Lung microvascular endothelial cell (primary cell): ENCODE measurements at regions not wholly inside any gene's neighbourhood (a gene's known extent, or its start where the extent isn't known, plus 50 kb on each side); places are given as distances from the start of the nearest gene placed in this dataset.

Source experiments
- DNase-seq, 2 donors: peaks; one replicate each; pipeline versions ENCODE4 v3.0.0 to v3.0.0-alpha.2; 2010; ENCODE audit warnings: low read depth in 2 of 2

DNA sequence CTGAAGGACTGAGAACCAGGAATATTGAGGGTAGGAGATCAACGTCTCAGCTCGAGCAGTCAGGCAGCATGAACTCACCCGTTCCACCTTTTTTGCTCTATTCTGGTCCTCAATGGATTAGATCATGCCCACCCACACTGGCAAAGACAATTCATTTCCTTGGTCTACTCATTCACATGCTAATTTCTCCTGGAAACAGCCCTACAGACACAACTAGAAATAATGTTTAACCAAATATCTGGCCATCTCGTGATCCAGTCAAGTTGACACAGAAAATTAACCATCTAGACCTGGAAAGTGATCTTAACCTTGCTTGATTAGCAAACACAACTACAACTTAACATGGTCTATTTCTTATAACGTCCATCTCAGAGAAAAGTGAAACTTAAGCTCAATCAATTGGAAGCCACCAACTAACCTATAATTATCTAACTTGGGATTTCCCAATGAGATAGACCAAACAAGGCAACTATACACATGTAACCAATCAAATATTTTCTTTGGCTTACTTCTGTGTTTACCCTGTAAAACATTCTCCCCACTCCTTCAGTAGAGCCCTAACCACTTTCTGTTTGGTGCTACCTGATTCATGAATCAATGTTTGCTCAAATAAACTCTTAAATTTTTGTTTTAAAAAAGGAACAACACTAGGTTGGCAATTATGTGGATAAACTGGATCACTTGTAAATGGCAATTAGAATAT, 69.7 kb upstream of the MAMLD1 start:
- DNase-seq, result no peak

DNA sequence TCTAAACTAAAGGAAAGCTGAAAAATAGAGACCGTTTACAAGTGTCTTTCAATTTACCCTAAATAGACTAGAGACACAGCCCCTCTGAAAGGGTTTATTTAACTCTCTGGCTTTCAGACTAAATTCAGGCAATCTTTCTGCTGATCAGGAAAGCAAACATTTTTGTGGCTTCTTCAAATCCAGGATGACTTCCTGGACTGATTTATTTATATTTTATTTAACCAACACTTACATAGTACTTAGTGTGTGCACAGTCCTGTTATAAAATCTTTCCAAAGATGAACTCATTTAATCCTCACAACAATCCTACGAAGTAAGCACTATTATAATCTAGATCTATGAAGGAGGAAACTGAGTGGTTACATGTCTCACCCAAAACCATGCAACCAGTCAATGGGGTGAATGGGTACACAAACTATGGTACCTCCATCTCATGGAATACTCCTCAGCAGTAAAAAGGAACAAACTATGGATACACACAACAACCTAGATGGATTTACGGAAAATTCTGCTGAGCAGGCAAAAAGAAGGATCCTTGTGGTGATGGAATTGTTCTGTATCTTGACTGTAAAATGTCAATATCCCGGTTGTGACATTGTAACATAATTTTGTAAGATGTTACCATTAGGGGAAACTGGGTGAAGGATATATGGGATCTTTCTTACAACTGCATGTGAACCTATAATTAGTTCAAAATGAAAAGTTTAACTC, 64.1 kb upstream of the MAMLD1 start:
- no peak for DNase-seq

DNA sequence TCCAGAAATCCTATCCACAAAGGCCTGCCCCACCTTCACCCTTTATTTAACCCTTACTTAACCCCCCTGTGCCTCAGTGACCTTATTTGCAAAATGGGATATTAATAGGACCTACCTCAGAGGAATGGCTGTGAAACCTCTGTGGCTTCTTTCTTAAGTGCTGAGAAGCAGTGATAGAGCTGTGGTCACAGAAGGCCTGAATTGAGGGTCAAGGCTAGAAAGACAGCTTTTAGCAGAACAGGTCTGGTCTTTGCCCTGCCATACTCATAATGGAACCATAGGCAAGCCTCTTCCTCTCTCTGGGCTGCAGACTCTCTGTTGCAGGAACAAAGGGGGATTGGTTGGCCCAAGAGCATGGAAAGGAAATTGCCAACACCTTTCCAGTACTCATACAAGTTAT, 63.5 kb upstream of the MAMLD1 start:
- no peak for DNase-seq

DNA sequence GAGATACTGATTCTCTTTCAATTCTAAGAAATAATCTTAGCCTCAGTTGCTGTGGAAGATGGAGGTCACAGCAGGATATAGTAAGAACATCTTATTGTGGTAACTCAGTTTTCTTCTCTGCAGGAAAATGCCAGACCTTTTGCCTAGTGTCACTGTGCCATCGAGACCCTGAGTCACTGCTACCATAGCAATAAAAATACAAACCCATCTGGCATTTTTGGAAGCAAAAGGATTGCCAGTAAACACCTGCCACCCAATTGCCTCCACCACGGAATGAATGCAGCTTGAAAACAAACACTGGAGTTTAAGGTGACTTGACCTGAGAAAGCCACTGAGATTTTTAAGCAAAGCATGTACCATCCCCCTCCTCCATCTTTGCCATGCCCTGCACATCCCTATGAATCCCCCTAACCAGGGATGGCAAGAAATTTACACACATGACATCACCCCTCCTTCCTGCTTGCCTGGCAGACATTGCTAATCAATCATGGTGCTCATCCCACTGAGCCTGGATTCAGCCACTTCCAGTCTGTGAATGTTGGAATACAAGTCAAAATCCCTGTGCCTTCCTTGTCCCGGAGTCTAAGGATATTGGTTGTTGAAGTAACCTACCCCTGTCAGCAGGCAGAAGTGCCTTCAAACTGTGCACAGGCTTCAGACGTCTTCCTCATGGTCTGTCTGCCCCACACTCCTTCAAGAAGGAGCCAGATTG, 59.6 kb upstream of the MAMLD1 start:
- no peak for DNase-seq

DNA sequence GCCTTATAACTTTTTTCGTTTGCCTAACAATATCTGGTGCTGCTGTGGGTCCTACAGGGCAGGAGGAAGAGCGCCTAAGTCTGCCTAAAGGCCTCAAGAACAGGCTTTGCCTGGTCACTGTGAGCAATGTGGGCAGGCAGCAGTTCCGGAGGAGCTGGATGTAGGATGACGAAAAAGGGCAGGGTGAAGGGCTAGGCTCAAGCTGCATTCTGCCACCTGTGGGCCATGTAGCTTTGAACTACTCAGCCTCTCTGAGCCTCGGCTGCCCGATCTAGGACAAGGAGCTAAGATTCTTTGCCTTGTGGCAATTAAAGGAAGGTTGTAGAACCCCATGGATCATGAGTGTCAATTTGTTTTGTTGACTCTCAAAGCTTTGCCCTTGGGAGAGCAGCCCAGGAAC, 57.1 kb upstream of the MAMLD1 start:
- no peak for DNase-seq

DNA sequence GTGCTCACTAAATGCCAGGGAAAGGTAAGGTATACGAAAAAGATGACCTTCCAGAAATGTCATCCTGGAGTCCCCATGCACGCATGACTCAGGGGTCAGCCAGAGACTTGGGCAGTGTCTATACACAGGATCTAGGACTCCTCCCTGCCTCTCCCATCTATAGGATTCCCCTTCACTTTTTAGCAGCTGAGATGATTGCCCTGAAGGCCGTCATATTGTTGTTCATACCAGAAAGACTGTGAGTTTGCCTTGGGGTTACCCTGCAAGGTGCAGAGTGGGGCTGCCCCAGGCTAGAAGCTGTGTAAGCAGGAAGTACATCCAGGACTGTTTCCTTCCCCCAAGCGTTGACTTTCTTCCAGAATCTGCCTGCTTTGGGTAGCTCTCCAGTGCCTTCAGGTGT, 55.1 kb upstream of the MAMLD1 start:
- DNase-seq, result no peak

DNA sequence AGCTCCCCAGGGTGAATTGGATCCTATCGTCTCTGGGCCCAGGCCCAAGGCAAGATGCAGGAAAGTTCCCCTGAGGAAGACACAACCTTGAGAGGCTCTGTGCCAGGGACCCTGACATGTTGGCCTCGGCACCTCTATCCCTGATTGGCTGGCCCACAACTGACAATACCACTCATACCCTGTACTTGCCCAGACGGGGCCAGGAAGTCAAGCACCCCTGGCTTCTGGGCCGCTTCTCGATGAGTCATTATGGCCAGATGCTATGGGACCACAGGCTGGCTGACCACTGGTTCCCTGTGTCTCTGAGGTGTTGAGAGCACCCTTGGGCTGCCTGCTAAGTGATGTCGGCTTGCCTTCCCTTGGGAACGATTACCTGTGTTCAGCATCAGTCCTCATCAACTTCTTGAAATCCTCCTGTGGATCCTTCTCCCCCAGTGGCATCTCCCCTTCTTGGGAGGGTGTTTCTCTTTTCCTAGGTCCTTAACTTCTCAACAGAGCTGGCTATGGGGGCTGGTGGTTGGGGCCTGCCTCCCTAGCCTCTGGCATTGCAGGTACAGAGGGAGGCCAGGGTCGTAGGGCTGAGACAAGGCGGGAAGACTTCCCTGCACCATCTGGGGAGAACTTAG, 54.5 kb upstream of the MAMLD1 start:
- no peak for DNase-seq

DNA sequence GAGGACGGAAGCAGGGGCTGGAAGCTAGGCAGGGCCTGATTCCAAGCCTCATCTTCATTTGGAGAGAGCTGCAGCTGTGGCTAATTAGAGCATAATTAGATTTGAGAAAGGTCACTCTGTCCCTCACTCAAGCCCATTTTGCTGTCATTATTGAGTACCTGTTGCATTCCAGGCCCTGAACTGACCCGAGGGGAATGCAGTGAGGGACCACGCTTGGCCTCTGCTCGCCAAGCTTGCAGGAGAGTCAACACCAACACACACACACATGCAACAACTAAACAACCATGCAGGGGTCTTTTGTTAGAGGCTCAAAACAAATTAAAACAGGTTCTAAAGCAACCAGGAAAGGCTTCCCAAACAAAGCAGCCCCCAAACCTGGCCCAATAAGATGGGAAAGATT, 52.7 kb upstream of the MAMLD1 start:
- DNase-seq, result no peak

DNA sequence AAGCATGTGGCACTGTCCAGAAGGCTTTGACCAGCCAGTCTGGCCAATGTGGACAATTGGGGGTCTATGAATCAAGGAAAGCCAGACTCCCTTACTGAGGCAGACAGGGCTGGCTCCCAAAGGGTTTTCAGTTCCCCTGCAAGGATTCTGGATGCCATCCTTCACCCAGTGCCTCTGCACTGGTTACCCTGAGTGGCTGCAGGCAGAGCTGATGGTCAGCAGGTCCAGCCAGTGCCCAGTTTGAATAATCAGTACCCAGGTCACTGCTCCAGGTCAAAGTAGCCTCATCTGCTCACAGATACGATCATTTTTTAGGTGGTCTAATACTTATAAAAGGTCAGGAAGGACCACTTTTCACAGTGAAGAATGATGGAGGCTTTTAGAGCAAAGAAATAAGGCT, 52.2 kb upstream of the MAMLD1 start:
- no peak for DNase-seq

DNA sequence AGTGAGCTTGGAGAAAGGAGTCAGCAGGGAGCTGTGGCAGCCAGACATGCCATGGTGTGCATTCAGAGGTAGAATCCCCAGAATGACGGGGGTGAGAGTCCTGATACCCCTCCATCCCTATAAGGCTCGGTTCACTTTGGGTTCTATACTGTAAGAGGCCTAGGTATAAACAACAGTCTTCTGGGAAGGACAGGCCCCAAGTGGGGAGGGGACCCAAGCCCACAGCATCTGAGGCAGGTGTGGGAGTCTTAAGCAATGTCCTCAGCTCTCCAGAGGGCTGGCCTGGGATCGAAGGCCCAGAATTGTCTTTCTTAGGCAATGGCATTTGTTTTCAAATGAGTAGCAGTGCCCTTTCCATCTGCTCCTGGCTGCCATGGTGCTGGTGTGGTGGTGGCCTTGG, 50.2 kb upstream of the MAMLD1 start:
- no peak for DNase-seq
